ENCODE measurements at regions not wholly inside any gene's neighbourhood (a gene's known extent, or its start where the extent isn't known, plus 50 kb on each side); places are given as distances from the start of the nearest gene placed in this dataset.

DNA sequence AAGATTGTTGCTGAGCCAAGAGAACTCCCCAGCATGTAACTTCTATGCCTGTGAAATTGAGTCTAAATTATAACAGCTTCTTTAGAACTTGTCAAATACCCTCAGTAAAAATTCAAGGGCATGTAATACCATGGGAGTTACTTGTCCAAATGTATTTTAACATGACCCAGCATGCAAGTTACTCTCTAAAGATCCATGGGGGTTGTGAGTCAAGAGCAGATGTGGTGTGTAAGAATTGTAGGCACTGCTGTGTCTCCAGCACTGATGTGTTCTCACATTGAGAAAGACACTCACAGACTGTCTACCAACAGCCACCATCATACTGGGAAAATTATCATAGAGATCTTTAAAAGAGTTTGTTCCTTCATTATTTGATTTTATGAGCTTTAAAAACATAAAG is 237.4 kb upstream of the IL1RAPL1 start:
- TF ChIP-seq POLR2A (IDR thresholded peaks at IDR 0.05): no peak
- TF ChIP-seq EP300 (IDR thresholded peaks at IDR 0.05): no peak
- no peak for TF ChIP-seq CTCF (IDR thresholded peaks at IDR 0.05)
- Histone ChIP-seq H3K36me3 (no peaks in the 10 kb centered on the region), H3K9me3 (no peaks in the 10 kb centered on the region), H3K4me3 (no peak overlapping the region), H3K27me3 (no peaks in the 10 kb centered on the region), H3K4me1 (no peaks in the 10 kb centered on the region), H3K27ac (no peak overlapping the region)
- DNase-seq (ENCODE audit: low spot score in 2 of 2): no peak

GRCh38 chrX:28347476-28347875 is 239.8 kb upstream of the IL1RAPL1 start:
- TF ChIP-seq CTCF (IDR thresholded peaks at IDR 0.05): no peak
- no peak for TF ChIP-seq EP300 (IDR thresholded peaks at IDR 0.05)
- no peak for TF ChIP-seq POLR2AphosphoS5 (IDR thresholded peaks at IDR 0.05)
- TF ChIP-seq POLR2A (IDR thresholded peaks at IDR 0.05): no peak
- H3K4me3 ChIP-seq: no peak overlapping the region
- H3K27ac ChIP-seq: no peak overlapping the region
- WGBS: 77% methylated on average over 4 of the region's 4 CpGs
- no peak for DNase-seq (ENCODE audit: low spot score in 2 of 2)
- H3K4me1 ChIP-seq: no peaks in the 10 kb centered on the region
- no peaks in the 10 kb centered on the region for H3K36me3 ChIP-seq
- no peaks in the 10 kb centered on the region for H3K27me3 ChIP-seq
- H3K9me3 ChIP-seq: no peaks in the 10 kb centered on the region

DNA sequence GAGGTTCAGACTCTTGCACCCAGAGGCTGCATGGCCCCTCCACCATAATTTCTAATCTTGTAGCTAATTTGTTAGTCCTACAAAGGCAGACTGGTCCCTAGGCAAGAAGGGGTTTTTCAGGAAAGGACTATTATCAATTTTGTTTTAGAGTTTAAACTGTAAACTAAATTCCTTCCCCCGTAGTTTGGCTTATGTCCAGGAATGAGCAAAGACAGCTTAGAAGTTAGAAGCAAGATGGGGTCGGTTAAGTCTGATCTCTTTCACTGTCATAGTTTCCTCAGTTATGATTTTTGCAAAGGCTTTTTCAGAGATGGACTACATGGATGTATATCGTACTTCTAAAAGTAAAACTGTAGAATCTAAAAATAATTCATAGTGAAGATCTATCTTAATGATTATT is 258.1 kb upstream of the IL1RAPL1 start:
- 39% methylated on average over 3 of the region's 3 CpGs for WGBS
- no peak for DNase-seq (ENCODE audit: low spot score in 2 of 2)
- H3K27ac ChIP-seq: no peak overlapping the region
- H3K9me3 ChIP-seq: no peaks in the 10 kb centered on the region
- H3K27me3 ChIP-seq: no peaks in the 10 kb centered on the region
- H3K36me3 ChIP-seq: no peaks in the 10 kb centered on the region
- no peaks in the 10 kb centered on the region for H3K4me1 ChIP-seq
- no peak overlapping the region for H3K4me3 ChIP-seq
- TF ChIP-seq POLR2A (IDR thresholded peaks at IDR 0.05) (no peak), CTCF (IDR thresholded peaks at IDR 0.05) (no peak), EP300 (IDR thresholded peaks at IDR 0.05) (no peak), POLR2AphosphoS5 (IDR thresholded peaks at IDR 0.05) (no peak)

DNA sequence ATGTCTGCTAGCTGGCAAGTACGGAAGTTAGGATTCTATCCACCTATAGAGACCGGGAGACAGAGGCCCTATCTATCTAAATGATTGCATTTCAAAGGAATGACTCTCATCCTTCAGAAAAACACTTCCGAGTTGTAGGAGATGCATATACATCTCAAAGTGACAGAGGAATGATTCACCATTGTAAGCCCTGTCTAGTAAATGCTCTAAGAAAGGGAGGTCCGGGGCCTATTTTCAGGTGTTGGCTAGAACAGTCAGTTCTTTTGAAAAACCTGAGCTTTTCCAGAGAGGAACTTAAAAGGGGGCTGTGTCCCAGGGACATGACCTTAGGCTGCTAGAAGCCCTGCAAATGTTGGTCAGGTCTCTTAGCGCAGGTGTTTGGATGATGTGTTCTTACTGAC is 262.9 kb upstream of the IL1RAPL1 start:
- no peaks in the 10 kb centered on the region for H3K27me3 ChIP-seq
- TF ChIP-seq POLR2A (IDR thresholded peaks at IDR 0.05) (no peak), CTCF (IDR thresholded peaks at IDR 0.05) (no peak), EP300 (IDR thresholded peaks at IDR 0.05) (no peak), POLR2AphosphoS5 (IDR thresholded peaks at IDR 0.05) (no peak)
- 55% methylated on average over 5 of the region's 5 CpGs for WGBS

GRCh38 chrX:28321286-28321685 is 266.0 kb upstream of the IL1RAPL1 start:
- 58% methylated on average over 2 of the region's 2 CpGs for WGBS
- no peak for DNase-seq (ENCODE audit: low spot score in 2 of 2)

More for the DNA sequence above, 262.9 kb upstream of the IL1RAPL1 start:
- H3K36me3 ChIP-seq: no peaks in the 10 kb centered on the region
- H3K27ac ChIP-seq: no peak overlapping the region
- H3K4me3 ChIP-seq: no peak overlapping the region
- no peaks in the 10 kb centered on the region for H3K4me1 ChIP-seq
- no peak for DNase-seq (ENCODE audit: low spot score in 2 of 2)
- no peaks in the 10 kb centered on the region for H3K9me3 ChIP-seq

More at GRCh38 chrX:28321286-28321685, 266.0 kb upstream of the IL1RAPL1 start:
- no peaks in the 10 kb centered on the region for H3K27me3 ChIP-seq
- H3K36me3 ChIP-seq: no peaks in the 10 kb centered on the region
- no peaks in the 10 kb centered on the region for H3K9me3 ChIP-seq
- no peak for TF ChIP-seq POLR2A (IDR thresholded peaks at IDR 0.05)
- no peak for TF ChIP-seq EP300 (IDR thresholded peaks at IDR 0.05)
- TF ChIP-seq CTCF (IDR thresholded peaks at IDR 0.05): no peak
- no peak for TF ChIP-seq POLR2AphosphoS5 (IDR thresholded peaks at IDR 0.05)
- H3K4me1 ChIP-seq: no peaks in the 10 kb centered on the region
- no peak overlapping the region for H3K4me3 ChIP-seq
- no peak overlapping the region for H3K27ac ChIP-seq

All from suprapubic skin (tissue), 4 donors.